ENCODE measurements at regions not wholly inside any gene's neighbourhood (a gene's known extent, or its start where the extent isn't known, plus 50 kb on each side); places are given as distances from the start of the nearest gene placed in this dataset.

- TF ChIP-seq CTCF (IDR thresholded peaks at IDR 0.05) (no peak), POLR2A (IDR thresholded peaks at IDR 0.05) (no peak), POLR2AphosphoS5 (IDR thresholded peaks at IDR 0.05) (no peak), EP300 (IDR thresholded peaks at IDR 0.05) (no peak)
Measured at GRCh38 chr14:29461101-29461500, 466.5 kb downstream of the PRKD1 start.

All from suprapubic skin (tissue), 4 donors.